ENCODE measurements at regions not wholly inside any gene's neighbourhood (a gene's known extent, or its start where the extent isn't known, plus 50 kb on each side); places are given as distances from the start of the nearest gene placed in this dataset.

DNA sequence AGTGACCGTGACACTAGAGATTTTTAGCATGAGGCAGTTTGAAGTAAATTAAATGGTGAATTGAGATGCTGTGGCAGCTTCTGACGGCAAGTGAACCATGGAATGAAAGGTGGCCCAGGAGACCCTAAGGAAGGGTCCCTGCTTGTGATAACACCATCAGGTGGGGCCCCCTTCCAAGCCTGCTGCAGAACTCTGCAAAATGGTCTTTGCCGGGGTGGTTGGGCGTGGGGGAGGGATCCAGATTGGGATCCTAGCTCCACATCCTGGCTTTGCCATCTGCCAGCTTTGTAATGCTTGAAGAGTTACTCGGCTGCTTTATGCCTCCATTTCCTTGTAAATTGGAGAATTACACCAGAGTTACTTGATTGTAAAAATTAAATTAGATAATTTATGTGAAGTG, 222.6 kb upstream of the NFE2L3 start:
- ChIA-PET POLR2A (no interaction called here), CTCF (interaction anchor here (1.2 kb wide), 1 partner anchor 61 kb away, joined by 3 read pairs; no protein-coding TSS in a partner anchor)
- TF ChIP-seq, protein P1, sequence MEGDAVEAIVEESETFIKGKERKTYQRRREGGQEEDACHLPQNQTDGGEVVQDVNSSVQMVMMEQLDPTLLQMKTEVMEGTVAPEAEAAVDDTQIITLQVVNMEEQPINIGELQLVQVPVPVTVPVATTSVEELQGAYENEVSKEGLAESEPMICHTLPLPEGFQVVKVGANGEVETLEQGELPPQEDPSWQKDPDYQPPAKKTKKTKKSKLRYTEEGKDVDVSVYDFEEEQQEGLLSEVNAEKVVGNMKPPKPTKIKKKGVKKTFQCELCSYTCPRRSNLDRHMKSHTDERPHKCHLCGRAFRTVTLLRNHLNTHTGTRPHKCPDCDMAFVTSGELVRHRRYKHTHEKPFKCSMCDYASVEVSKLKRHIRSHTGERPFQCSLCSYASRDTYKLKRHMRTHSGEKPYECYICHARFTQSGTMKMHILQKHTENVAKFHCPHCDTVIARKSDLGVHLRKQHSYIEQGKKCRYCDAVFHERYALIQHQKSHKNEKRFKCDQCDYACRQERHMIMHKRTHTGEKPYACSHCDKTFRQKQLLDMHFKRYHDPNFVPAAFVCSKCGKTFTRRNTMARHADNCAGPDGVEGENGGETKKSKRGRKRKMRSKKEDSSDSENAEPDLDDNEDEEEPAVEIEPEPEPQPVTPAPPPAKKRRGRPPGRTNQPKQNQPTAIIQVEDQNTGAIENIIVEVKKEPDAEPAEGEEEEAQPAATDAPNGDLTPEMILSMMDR (IDR thresholded peaks at IDR 0.05), result no peak
- Histone ChIP-seq H3K4me3 (ENCODE audit: low read length) (no peak overlapping the region), H3K9me3 (ENCODE audit: control insufficient read depth in 1 of 2, insufficient read depth in 1 of 2, low read length in 2 of 2) (peaks cover 0 to 13% of the 10 kb centered on the region in 2 experiments), H3K36me3 (ENCODE audit: insufficient read depth, low read length) (no peaks in the 10 kb centered on the region), H3K27me3 (ENCODE audit: control insufficient read depth in 1 of 2, insufficient read depth in 2 of 2, low read length in 2 of 2) (peaks cover 0 to 9% of the 10 kb centered on the region in 2 experiments), H3K27ac (ENCODE audit: low read depth in 1 of 2, low read length in 2 of 2) (no peak overlapping the region), H3K4me1 (ENCODE audit: insufficient read depth, low read length) (no peaks in the 10 kb centered on the region)
- no peaks in the 10 kb centered on the region for H3K36me3 Mint-ChIP-seq (ENCODE audit: low read depth)
- peaks cover 49% of the 10 kb centered on the region for H3K27me3 Mint-ChIP-seq
- DNase-seq (no peak), ATAC-seq (ENCODE audit: poor library complexity) (no peak)
- no peak overlapping the region for H3K4me3 Mint-ChIP-seq
- intact Hi-C loops (cut with DNase I, micrococcal nuclease), result no loop called here
- H3K27ac Mint-ChIP-seq, result no peak overlapping the region
- peaks cover 13% of the 10 kb centered on the region for H3K9me3 Mint-ChIP-seq
- H3K4me1 Mint-ChIP-seq (ENCODE audit: low read depth), result no peaks in the 10 kb centered on the region

DNA sequence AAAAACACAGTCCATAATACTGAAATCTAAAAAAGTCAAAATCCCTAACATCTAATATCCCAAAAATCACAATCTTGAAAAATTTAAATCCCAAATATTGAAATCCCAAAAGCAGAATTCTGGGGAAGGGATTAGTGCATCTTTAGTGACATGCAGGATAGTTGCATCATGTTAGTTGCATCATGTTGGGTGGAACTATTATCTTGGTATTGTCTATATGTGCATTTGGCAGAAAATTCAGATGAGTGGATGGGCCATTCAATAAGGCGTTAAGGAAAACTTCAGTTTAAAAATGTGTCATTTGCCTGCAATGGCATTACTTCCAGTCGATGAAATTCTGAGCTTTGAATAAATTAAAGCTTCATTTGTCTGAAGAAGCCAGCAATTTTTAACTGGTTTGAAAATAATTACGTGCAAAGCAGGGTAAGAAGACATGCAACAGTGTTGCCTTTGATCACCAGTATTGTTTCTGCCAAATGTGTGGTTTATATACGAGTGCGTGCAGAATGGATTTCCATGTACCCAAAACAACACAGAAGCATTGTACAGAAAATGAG, 221.4 kb upstream of the NFE2L3 start:
- TF ChIP-seq, protein P1 (IDR thresholded peaks at IDR 0.05), result no peak
- H3K27me3 Mint-ChIP-seq, result peaks cover 53% of the 10 kb centered on the region
- Histone ChIP-seq H3K27me3 (ENCODE audit: control insufficient read depth in 1 of 2, insufficient read depth in 2 of 2, low read length in 2 of 2) (peaks cover 0 to 14% of the 10 kb centered on the region in 2 experiments), H3K36me3 (ENCODE audit: insufficient read depth, low read length) (no peaks in the 10 kb centered on the region), H3K4me1 (ENCODE audit: insufficient read depth, low read length) (no peaks in the 10 kb centered on the region), H3K4me3 (ENCODE audit: low read length) (no peak overlapping the region), H3K9me3 (ENCODE audit: control insufficient read depth in 1 of 2, insufficient read depth in 1 of 2, low read length in 2 of 2) (peaks cover 0 to 17% of the 10 kb centered on the region in 2 experiments), H3K27ac (ENCODE audit: low read depth in 1 of 2, low read length in 2 of 2) (no peak overlapping the region)
- ChIA-PET CTCF (interaction anchor here (0.6 to 1.2 kb wide), 2 partner anchors 59 to 809 kb away, joined by 3 read pairs; no protein-coding TSS in a partner anchor), POLR2A (no interaction called here)
- no peak overlapping the region for H3K27ac Mint-ChIP-seq
- ATAC-seq (ENCODE audit: poor library complexity) (no peak), DNase-seq (no peak)
- intact Hi-C loops (cut with DNase I, micrococcal nuclease), result no loop called here
- H3K4me3 Mint-ChIP-seq, result no peak overlapping the region
- no peaks in the 10 kb centered on the region for H3K4me1 Mint-ChIP-seq (ENCODE audit: low read depth)
- no peaks in the 10 kb centered on the region for H3K36me3 Mint-ChIP-seq (ENCODE audit: low read depth)
- peaks cover 15% of the 10 kb centered on the region for H3K9me3 Mint-ChIP-seq

- Histone ChIP-seq H3K4me3 (ENCODE audit: low read length) (no peak overlapping the region), H3K27ac (ENCODE audit: low read depth in 1 of 2, low read length in 2 of 2) (no peak overlapping the region), H3K27me3 (ENCODE audit: control insufficient read depth in 1 of 2, insufficient read depth in 2 of 2, low read length in 2 of 2) (peaks cover 0 to 14% of the 10 kb centered on the region in 2 experiments), H3K9me3 (ENCODE audit: control insufficient read depth in 1 of 2, insufficient read depth in 1 of 2, low read length in 2 of 2) (peaks cover 0 to 17% of the 10 kb centered on the region in 2 experiments), H3K36me3 (ENCODE audit: insufficient read depth, low read length) (no peaks in the 10 kb centered on the region), H3K4me1 (ENCODE audit: insufficient read depth, low read length) (no peaks in the 10 kb centered on the region)
- ChIA-PET POLR2A (no interaction called here), CTCF (interaction anchor here (1.3 kb wide), 1 partner anchor 9 kb away, joined by 4 read pairs; no protein-coding TSS in a partner anchor)
- peaks cover 53% of the 10 kb centered on the region for H3K27me3 Mint-ChIP-seq
- intact Hi-C loops (cut with DNase I, micrococcal nuclease), result no loop called here
- H3K4me1 Mint-ChIP-seq (ENCODE audit: low read depth), result no peaks in the 10 kb centered on the region
- peaks cover 13% of the 10 kb centered on the region for H3K9me3 Mint-ChIP-seq
- no peak for ATAC-seq (ENCODE audit: poor library complexity)
- no peak overlapping the region for H3K4me3 Mint-ChIP-seq
- H3K36me3 Mint-ChIP-seq (ENCODE audit: low read depth), result no peaks in the 10 kb centered on the region
- no peak overlapping the region for H3K27ac Mint-ChIP-seq
- TF ChIP-seq, protein P1 (IDR thresholded peaks at IDR 0.05), result no peak
- no peak for DNase-seq
These were observed 220.8 kb upstream of the NFE2L3 start for GRCh38 chr7:25931156-25931555.
